ENCODE measurements at regions not wholly inside any gene's neighbourhood (a gene's known extent, or its start where the extent isn't known, plus 50 kb on each side); places are given as distances from the start of the nearest gene placed in this dataset.
"Not testable (repeated sequence)": the region's sequence is repeated elsewhere in the genome, so short reads cannot be mapped to it uniquely, and the experiment has no call there.

DNA sequence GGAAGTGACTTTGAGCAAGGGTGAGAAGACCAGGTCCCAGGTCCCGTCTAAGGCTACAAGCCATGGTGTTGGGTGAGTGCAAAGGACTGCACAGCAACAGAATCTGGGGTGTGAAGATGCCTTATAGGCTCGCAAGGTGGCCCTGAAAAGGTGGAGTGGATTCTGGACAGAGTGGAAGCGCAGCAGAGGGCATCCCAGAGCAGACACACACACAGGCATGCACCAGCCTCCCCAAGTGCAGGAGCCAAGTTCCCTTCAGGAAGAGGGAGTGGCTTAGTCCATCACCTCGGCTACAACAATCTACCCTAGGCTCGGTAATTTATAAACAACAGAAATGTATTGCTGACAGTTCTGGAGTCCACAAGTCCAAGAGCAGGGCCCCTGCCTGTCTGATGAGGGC lies 180.1 kb upstream of the PDE10A start:
- H3K4me3 ChIP-seq (ENCODE audit: low read depth, low read length) = no peak overlapping the region
- TF ChIP-seq, protein P1, sequence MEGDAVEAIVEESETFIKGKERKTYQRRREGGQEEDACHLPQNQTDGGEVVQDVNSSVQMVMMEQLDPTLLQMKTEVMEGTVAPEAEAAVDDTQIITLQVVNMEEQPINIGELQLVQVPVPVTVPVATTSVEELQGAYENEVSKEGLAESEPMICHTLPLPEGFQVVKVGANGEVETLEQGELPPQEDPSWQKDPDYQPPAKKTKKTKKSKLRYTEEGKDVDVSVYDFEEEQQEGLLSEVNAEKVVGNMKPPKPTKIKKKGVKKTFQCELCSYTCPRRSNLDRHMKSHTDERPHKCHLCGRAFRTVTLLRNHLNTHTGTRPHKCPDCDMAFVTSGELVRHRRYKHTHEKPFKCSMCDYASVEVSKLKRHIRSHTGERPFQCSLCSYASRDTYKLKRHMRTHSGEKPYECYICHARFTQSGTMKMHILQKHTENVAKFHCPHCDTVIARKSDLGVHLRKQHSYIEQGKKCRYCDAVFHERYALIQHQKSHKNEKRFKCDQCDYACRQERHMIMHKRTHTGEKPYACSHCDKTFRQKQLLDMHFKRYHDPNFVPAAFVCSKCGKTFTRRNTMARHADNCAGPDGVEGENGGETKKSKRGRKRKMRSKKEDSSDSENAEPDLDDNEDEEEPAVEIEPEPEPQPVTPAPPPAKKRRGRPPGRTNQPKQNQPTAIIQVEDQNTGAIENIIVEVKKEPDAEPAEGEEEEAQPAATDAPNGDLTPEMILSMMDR (conservative IDR thresholded peaks at IDR 0.05; ENCODE audit: low read depth, low read length) = no peak
- DNase-seq (ENCODE audit: low read depth) = no peak

DNA sequence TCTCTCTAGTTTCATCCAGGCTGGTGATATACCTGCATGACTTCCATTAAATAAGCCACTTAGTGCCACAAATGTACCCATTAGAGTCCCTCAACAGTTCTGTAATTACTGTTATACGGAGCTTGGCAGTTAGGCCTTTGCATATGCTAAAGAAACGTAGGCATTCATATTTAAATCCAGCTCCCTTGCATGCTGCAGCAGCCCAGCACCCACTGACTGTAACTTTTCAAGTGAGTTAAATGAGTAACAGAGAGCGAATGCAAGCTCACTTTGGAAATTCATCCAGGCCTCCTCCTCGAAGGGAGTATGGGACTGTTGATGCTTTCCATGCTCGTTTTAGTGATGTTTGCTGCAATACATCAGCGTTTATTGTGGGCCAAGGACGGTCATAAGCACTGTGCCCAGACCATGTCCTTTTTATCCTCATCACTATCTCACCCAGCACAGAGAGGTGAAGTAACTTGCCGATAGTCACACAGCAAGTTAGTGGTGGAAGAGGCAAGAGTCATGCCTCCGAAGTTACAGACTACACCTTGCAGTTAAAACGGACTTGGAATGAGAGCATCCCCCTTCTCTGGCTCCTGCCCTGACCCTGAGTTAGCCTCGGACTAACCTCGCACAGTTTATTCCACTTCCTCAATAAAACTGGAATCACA lies 179.4 kb upstream of the PDE10A start:
- no peak for DNase-seq (ENCODE audit: low read depth)
- no peak overlapping the region for H3K4me3 ChIP-seq (ENCODE audit: low read depth, low read length)
- TF ChIP-seq, protein P1 (conservative IDR thresholded peaks at IDR 0.05; ENCODE audit: low read depth, low read length) = no peak

DNA sequence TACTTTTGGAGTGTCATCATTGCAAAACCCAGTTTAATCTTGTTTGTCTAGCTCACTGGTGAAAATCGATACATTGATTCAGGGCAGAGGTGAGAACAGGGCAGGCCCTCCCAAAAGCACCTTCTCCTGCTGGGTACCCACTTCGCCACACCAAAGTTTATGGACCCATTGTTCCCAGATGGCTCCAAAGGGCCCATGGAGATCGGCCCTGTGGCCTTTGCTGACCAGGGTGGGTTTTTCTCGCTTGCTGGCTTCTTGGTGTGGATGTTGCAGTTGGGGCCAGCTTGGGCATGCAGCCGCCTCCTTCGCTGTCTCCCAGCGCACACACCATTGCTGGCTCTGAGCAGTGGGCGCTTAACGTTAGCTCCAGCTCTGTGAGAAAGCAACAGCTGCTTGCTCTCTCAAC lies 178.1 kb upstream of the PDE10A start:
- DNase-seq (ENCODE audit: low read depth) = no peak
- TF ChIP-seq, protein P1 (conservative IDR thresholded peaks at IDR 0.05; ENCODE audit: low read depth, low read length) = no peak
- H3K4me3 ChIP-seq (ENCODE audit: low read depth, low read length) = no peak overlapping the region

DNA sequence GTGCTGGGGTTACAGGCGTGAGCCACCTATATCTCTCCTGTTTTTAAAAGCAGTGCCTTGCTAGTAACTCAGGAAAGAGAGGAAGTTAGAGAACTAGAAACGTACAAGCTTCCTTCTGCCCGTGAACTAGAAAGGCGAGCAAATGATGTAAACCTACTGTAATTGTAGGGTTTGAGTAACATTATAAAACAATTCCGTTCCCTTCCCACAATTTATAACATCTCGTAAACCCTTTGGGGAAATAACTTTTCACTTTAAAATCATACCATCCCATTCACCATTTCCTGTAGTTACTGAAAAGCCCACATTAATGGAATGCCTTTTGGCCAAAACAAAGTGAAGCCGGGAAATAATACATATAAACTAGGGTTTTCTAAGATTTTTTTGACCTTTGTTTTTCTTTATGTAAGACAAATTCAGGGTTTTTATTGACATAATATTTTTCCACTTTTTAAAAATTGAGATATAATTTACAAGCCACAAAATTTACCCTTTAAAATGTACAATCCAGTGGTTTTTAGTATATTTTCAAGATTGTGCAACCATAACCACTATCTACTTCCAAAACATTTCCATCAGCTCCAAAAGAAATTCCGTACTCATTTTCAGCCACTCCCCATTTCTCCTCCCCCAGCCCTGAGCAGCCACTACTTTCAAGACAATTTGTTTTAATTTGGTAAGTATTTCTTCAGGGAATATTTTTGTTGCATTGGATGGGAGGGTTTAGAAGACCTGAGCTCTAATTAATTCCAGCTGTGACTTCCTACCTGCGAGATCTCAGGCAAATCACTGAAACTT lies 175.1 kb upstream of the PDE10A start:
- DNase-seq (ENCODE audit: low read depth) = no peak
- no peak overlapping the region for H3K4me3 ChIP-seq (ENCODE audit: low read depth, low read length)
- TF ChIP-seq, protein P1 (conservative IDR thresholded peaks at IDR 0.05; ENCODE audit: low read depth, low read length) = no peak

DNA sequence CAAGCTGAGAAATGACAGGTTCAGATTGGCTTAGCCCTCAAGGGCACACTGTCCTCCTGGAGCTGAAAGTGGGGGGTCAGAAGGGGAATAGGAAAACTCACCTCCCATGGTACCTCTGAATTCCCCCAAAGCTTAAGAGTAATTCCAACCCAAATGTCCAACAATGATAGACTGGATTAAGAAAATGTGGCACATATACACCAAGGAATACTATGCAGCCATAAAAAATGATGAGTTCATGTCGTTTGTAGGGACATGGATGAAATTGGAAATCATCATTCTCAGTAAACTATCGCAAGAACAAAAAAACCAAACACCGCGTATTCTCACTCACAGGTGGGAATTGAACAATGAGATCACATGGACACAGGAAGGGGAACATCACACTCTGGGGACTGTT lies 173.6 kb upstream of the PDE10A start:
- not testable (repeated sequence) for DNase-seq (ENCODE audit: low read depth); H3K4me3 ChIP-seq (ENCODE audit: low read depth, low read length)

DNA sequence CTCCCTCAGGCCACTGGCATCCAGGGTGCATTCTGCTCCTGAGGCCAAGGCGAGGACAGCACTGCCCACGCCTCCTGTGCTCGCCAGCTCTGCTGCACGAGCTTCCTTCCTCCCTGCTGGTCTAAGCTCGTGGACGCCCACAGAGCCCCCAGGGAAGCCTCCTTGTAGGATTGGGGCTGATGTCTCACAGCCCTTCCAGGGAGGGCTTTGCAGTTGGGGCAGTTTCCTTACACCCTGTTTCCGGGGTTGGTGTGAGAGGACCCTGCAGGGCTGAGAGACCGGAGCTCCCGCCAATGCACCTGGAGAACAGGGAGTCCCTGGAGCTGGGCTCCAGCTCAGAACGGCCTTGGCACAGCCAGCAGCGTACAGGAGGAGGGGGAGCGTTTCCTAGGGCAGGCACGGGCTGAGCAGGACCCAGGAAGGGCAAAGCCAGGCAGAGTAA lies 172.4 kb upstream of the PDE10A start:
- TF ChIP-seq, protein P1 (conservative IDR thresholded peaks at IDR 0.05; ENCODE audit: low read depth, low read length) = no peak
- H3K4me3 ChIP-seq (ENCODE audit: low read depth, low read length) = no peak overlapping the region
- no peak for DNase-seq (ENCODE audit: low read depth)

DNA sequence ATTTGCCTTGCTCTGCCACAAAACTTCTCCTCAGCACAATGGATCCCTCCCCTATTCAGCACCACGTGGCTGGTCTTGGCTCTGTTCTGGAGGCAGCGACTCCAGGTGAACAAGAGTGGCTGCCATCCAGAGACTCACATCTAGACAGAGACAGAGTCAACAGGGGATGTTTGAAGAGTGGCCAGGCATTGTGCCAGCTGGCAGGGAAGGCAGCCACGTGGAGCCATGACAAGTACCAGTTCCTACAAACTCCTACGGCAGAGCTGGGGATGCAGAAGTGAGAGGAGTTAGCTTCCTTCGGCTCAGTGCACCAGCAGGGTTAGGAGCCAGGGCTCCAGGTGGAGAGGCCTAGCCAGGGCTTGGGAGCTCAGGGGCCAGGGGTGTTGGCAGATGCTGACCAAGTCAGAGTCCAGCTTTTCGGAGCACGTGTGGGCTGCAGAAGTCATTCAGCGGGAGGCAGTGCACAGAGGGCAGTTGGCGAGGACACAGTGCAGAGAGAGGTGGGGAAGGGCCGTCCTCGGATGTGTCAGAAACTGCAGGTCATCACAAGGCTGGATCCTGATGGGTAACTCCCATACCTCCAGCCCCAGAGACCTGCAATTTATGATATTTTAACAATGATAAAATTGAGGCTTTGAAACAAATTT lies 171.7 kb upstream of the PDE10A start:
- peak; percentile 25 for DNase-seq (ENCODE audit: low read depth)
- TF ChIP-seq, protein P1 (conservative IDR thresholded peaks at IDR 0.05; ENCODE audit: low read depth, low read length) = no peak
- no peak overlapping the region for H3K4me3 ChIP-seq (ENCODE audit: low read depth, low read length)
